Smooth muscle cell (in vitro differentiated cells): ENCODE measurements at regions not wholly inside any gene's neighbourhood (a gene's known extent, or its start where the extent isn't known, plus 50 kb on each side); places are given as distances from the start of the nearest gene placed in this dataset.

Source experiments
- DNase-seq: peaks from one replicate; lab custom pipeline; 2025; ENCODE audit not compliant: unreplicated experiment; lab: John Stamatoyannopoulos, UW
- H2AFZ ChIP-seq: fragments of 200-600 bp; sonication (generic); 2 replicates; pipeline ENCODE4 v1.6.0; 2016; ENCODE audit warnings: antibody characterized with exemption, low read depth, mild to moderate bottlenecking
- H3F3A ChIP-seq: fragments of 200-600 bp; sonication (generic); 2 replicates; pipeline ENCODE4 v1.6.0; 2017; ENCODE audit warnings: antibody characterized with exemption, low read depth
- H3K27ac ChIP-seq: fragments of 200-600 bp; sonication (generic); 2 replicates; pipeline ENCODE4 v1.5.1; 2016; ENCODE audit warnings: low read depth, mild to moderate bottlenecking
- H3K27me3 ChIP-seq: fragments of 200-600 bp; sonication (generic); 2 replicates; pipeline ENCODE4 v1.6.1; 2016; ENCODE audit warnings: low read depth, mild to moderate bottlenecking
- H3K36me3 ChIP-seq: fragments of 200-600 bp; sonication (generic); 2 replicates; pipeline ENCODE4 v1.5.1; 2016; ENCODE audit warnings: low read depth
- H3K4me1 ChIP-seq: fragments of 200-600 bp; sonication (generic); 2 replicates; pipeline ENCODE4 v1.5.1; 2016; ENCODE audit warnings: low read depth
- H3K4me2 ChIP-seq: fragments of 200-600 bp; sonication (generic); 2 replicates; pipeline ENCODE4 v1.6.0; 2016; ENCODE audit warnings: mild to moderate bottlenecking
- H3K4me3 ChIP-seq: fragments of 200-600 bp; sonication (generic); 2 replicates; pipeline ENCODE4 v1.5.1; 2016; ENCODE audit warnings: mild to moderate bottlenecking
- H3K79me2 ChIP-seq: fragments of 200-600 bp; sonication (generic); 2 replicates; pipeline ENCODE4 v1.6.0; 2016; ENCODE audit warnings: low read depth, mild to moderate bottlenecking
- H3K9ac ChIP-seq: fragments of 200-600 bp; sonication (generic); 2 replicates; pipeline ENCODE4 v1.6.0; 2016; ENCODE audit warnings: low read depth
- H3K9me3 ChIP-seq: fragments of 200-600 bp; sonication (generic); replicated peaks from 2 replicates; pipeline ENCODE4 v1.5.1; 2016; ENCODE audit warnings: low read depth
- H4K20me1 ChIP-seq: fragments of 200-600 bp; sonication (generic); 2 replicates; pipeline ENCODE4 v1.6.0; 2016; ENCODE audit warnings: low read depth
- CTCF ChIP-seq: fragments of 200-600 bp; sonication (generic); IDR thresholded peaks from 2 replicates; pipeline ENCODE4 v1.5.1; 2017; ENCODE audit warnings: borderline replicate concordance, mild to moderate bottlenecking, antibody characterized with exemption; ENCODE audit not compliant: insufficient read depth, poor library complexity, severe bottlenecking
- WGBS: methylation state at CpG from one replicate; pipeline ENCODE4 v1.1.7; 2016; ENCODE audit warnings: low lambda C conversion rate; 5-methylcytosine and 5-hydroxymethylcytosine counted together

- Histone ChIP-seq H3K9me3 (no peaks in the 10 kb centered on the region), H3K27ac (no peak overlapping the region), H3K9ac (no peak overlapping the region), H3K4me2 (no peak overlapping the region), H4K20me1 (no peaks in the 10 kb centered on the region), H3K4me1 (no peaks in the 10 kb centered on the region), H3K4me3 (no peak overlapping the region), H3F3A (no peaks in the 10 kb centered on the region), H3K36me3 (no peaks in the 10 kb centered on the region), H2AFZ (no peak overlapping the region), H3K79me2 (no peaks in the 10 kb centered on the region), H3K27me3 (no peaks in the 10 kb centered on the region)
- no peak for TF ChIP-seq CTCF
- no peak for DNase-seq
- WGBS = 94% methylated on average over 2 of the region's 2 CpGs
Measured at GRCh38 chr20:6384956-6385486, 262.2 kb upstream of the FERMT1 start.

GRCh38 chr20:6384380-6384779 is 261.6 kb upstream of the FERMT1 start:
- H4K20me1 ChIP-seq = no peaks in the 10 kb centered on the region
- DNase-seq = no peak
- no peaks in the 10 kb centered on the region for H3F3A ChIP-seq
- no peak overlapping the region for H3K4me3 ChIP-seq
- H3K9ac ChIP-seq = no peak overlapping the region
- no peak for TF ChIP-seq CTCF
- no peaks in the 10 kb centered on the region for H3K4me1 ChIP-seq
- H3K36me3 ChIP-seq = no peaks in the 10 kb centered on the region
- WGBS = 64% methylated on average over 4 of the region's 4 CpGs
- H3K4me2 ChIP-seq = no peak overlapping the region
- H3K9me3 ChIP-seq = no peaks in the 10 kb centered on the region
- no peaks in the 10 kb centered on the region for H3K79me2 ChIP-seq
- H3K27ac ChIP-seq = no peak overlapping the region
- H3K27me3 ChIP-seq = no peaks in the 10 kb centered on the region
- no peak overlapping the region for H2AFZ ChIP-seq

GRCh38 chr20:6381887-6382286 is 259.1 kb upstream of the FERMT1 start:
- TF ChIP-seq CTCF = peak; percentile 67
- Histone ChIP-seq H3K9ac (no peak overlapping the region), H2AFZ (peak overlapping the region; percentile 61), H3F3A (no peaks in the 10 kb centered on the region), H3K27ac (no peak overlapping the region), H4K20me1 (no peaks in the 10 kb centered on the region), H3K79me2 (no peaks in the 10 kb centered on the region), H3K4me2 (peak overlapping the region; percentile 42), H3K9me3 (no peaks in the 10 kb centered on the region), H3K36me3 (no peaks in the 10 kb centered on the region), H3K27me3 (no peaks in the 10 kb centered on the region), H3K4me1 (no peaks in the 10 kb centered on the region), H3K4me3 (no peak overlapping the region)
- 51% methylated on average over 4 of the region's 4 CpGs for WGBS
- DNase-seq = no peak

- Histone ChIP-seq H3K27ac (no peak overlapping the region), H3K27me3 (no peaks in the 10 kb centered on the region), H3K4me2 (no peak overlapping the region), H3K9ac (no peak overlapping the region), H3K4me3 (no peak overlapping the region), H3K9me3 (no peaks in the 10 kb centered on the region), H3K79me2 (no peaks in the 10 kb centered on the region), H4K20me1 (no peaks in the 10 kb centered on the region), H3K36me3 (no peaks in the 10 kb centered on the region), H3K4me1 (no peaks in the 10 kb centered on the region), H2AFZ (no peak overlapping the region), H3F3A (no peaks in the 10 kb centered on the region)
- no peak for TF ChIP-seq CTCF
- DNase-seq = no peak
Measured at GRCh38 chr20:6362245-6362644, 239.4 kb upstream of the FERMT1 start.
